Thyroid gland (tissue), 4 donors: ENCODE measurements at regions not wholly inside any gene's neighbourhood (a gene's known extent, or its start where the extent isn't known, plus 50 kb on each side); places are given as distances from the start of the nearest gene placed in this dataset.
"Not testable (repeated sequence)": the region's sequence is repeated elsewhere in the genome, so short reads cannot be mapped to it uniquely, and the experiment has no call there.

ENCODE experiments used
- DNase-seq, 2 donors: peaks; one replicate each; pipeline ENCODE4 v3.0.0-alpha.2; 2019
- H3K27ac ChIP-seq, 3 donors: fragments of 200-600 bp; sonication (generic); 1 replicate in 2 of 3; 2 replicates in 1 of 3; pipeline ENCODE4 v1.5.1; 2016 to 2019; ENCODE audit warnings: mild to moderate bottlenecking in 1 of 3, moderate library complexity in 1 of 3
- H3K27me3 ChIP-seq: fragments of 200-600 bp; sonication (generic); one replicate; pipeline ENCODE4 v1.5.1; 2019
- H3K36me3 ChIP-seq, 2 donors: fragments of 200-600 bp; sonication (generic); one replicate each; pipeline ENCODE4 v1.5.1; 2016 to 2019
- H3K4me1 ChIP-seq, 2 donors: fragments of 200-600 bp; sonication (generic); one replicate each; pipeline ENCODE4 v1.5.1; 2017 to 2019
- H3K4me3 ChIP-seq, 3 donors: fragments of 200-600 bp; sonication (generic); replicated peaks in 1 of 3; 1 replicate in 2 of 3; 2 replicates in 1 of 3; pipeline ENCODE4 v1.5.1; 2016; ENCODE audit warnings: mild to moderate bottlenecking in 1 of 3
- H3K9me3 ChIP-seq: fragments of 200-600 bp; sonication (generic); one replicate; pipeline ENCODE4 v1.5.1; 2017
- CTCF ChIP-seq, 6 experiments: fragments of 200-600 bp in 3 of 6; fragments of 450-650 bp in 3 of 6; sonication (generic) in 3 of 6; IDR thresholded peaks; one replicate each; pipeline ENCODE4 v1.5.1; 2016 to 2019; ENCODE audit warnings: antibody characterized with exemption in 6 of 6, mild to moderate bottlenecking in 2 of 6, inconsistent platforms in 1 of 6, moderate library complexity in 1 of 6
- POLR2A ChIP-seq, 2 donors: fragments of 450-650 bp; IDR thresholded peaks; one replicate each; pipeline ENCODE4 v1.6.1; 2017; ENCODE audit warnings: antibody characterized with exemption in 2 of 2, mild to moderate bottlenecking in 2 of 2, moderate library complexity in 1 of 2
- WGBS, 2 donors: methylation state at CpG; one replicate each; pipeline ENCODE4 v1.1.5; 2017; 5-methylcytosine and 5-hydroxymethylcytosine counted together
- intact Hi-C: fragments of 100-400 bp; cut with DNase I; formaldehyde crosslinking; loops from one replicate; pipeline ENCODE4 v1.15.1; 2023

- WGBS, 2 donors = 69 to 70% methylated on average over 3 of the region's 3 CpGs
- intact Hi-C loops = no loop called here
- no peak for DNase-seq
Measured at GRCh38 chr18:6566338-6566911, 151.7 kb upstream of the L3MBTL4 start.

GRCh38 chr18:6569813-6570212 is 155.1 kb upstream of the L3MBTL4 start:
- WGBS, 2 donors = 72 to 73% methylated on average over 2 of the region's 2 CpGs
- intact Hi-C loops = no loop called here
- DNase-seq = no peak
- no peaks in the 10 kb centered on the region for H3K4me1 ChIP-seq
- no peaks in the 10 kb centered on the region for H3K9me3 ChIP-seq
- no peak overlapping the region for H3K27ac ChIP-seq
- no peaks in the 10 kb centered on the region for H3K27me3 ChIP-seq
- H3K36me3 ChIP-seq = no peaks in the 10 kb centered on the region
- TF ChIP-seq POLR2A (IDR thresholded peaks at IDR 0.05) = no peak
- no peak for TF ChIP-seq CTCF (IDR thresholded peaks at IDR 0.05)
- H3K4me3 ChIP-seq = no peak overlapping the region

More at GRCh38 chr18:6566338-6566911, 151.7 kb upstream of the L3MBTL4 start:
- H3K27ac ChIP-seq = no peak overlapping the region
- peaks cover 0 to 7% of the 10 kb centered on the region in 2 donors for H3K4me1 ChIP-seq
- H3K27me3 ChIP-seq = no peaks in the 10 kb centered on the region
- no peaks in the 10 kb centered on the region for H3K36me3 ChIP-seq
- no peak for TF ChIP-seq POLR2A (IDR thresholded peaks at IDR 0.05)
- TF ChIP-seq CTCF (IDR thresholded peaks at IDR 0.05) = no peak
- H3K4me3 ChIP-seq = no peak overlapping the region
- H3K9me3 ChIP-seq = no peaks in the 10 kb centered on the region

- Histone ChIP-seq H3K9me3 (no peaks in the 10 kb centered on the region), H3K27me3 (no peaks in the 10 kb centered on the region), H3K4me1 (no peaks in the 10 kb centered on the region), H3K27ac (no peak overlapping the region), H3K4me3 (no peak overlapping the region), H3K36me3 (no peaks in the 10 kb centered on the region)
- no peak for DNase-seq
- intact Hi-C loops = no loop called here
- TF ChIP-seq CTCF (IDR thresholded peaks at IDR 0.05) (no peak), POLR2A (IDR thresholded peaks at IDR 0.05) (no peak)
- WGBS, 2 donors = 85 to 89% methylated on average over 4 of the region's 4 CpGs
Measured at GRCh38 chr18:6570581-6571238, 156.0 kb upstream of the L3MBTL4 start.

- H3K36me3 ChIP-seq = no peaks in the 10 kb centered on the region
- H3K9me3 ChIP-seq = no peaks in the 10 kb centered on the region
- H3K4me3 ChIP-seq = no peak overlapping the region
- no peaks in the 10 kb centered on the region for H3K4me1 ChIP-seq
- 88 to 89% methylated on average over 3 of the region's 3 CpGs for WGBS, 2 donors
- TF ChIP-seq CTCF (IDR thresholded peaks at IDR 0.05) (no peak), POLR2A (IDR thresholded peaks at IDR 0.05) (no peak)
- intact Hi-C loops = no loop called here
- H3K27ac ChIP-seq = no peak overlapping the region
- no peak for DNase-seq
- H3K27me3 ChIP-seq = no peaks in the 10 kb centered on the region
Measured at GRCh38 chr18:6571239-6571602, 156.5 kb upstream of the L3MBTL4 start.

GRCh38 chr18:6572192-6572591 is 157.3 kb upstream of the ARHGAP28 start:
- H3K9me3 ChIP-seq, H3K36me3 ChIP-seq, DNase-seq, H3K4me1 ChIP-seq, H3K4me3 ChIP-seq, intact Hi-C loops, H3K27ac ChIP-seq, H3K27me3 ChIP-seq: not testable (repeated sequence)
- 92% methylated on average over 7 of the region's 7 CpGs for WGBS, 2 donors
